ENCODE measurements at regions not wholly inside any gene's neighbourhood (a gene's known extent, or its start where the extent isn't known, plus 50 kb on each side); places are given as distances from the start of the nearest gene placed in this dataset.

DNA sequence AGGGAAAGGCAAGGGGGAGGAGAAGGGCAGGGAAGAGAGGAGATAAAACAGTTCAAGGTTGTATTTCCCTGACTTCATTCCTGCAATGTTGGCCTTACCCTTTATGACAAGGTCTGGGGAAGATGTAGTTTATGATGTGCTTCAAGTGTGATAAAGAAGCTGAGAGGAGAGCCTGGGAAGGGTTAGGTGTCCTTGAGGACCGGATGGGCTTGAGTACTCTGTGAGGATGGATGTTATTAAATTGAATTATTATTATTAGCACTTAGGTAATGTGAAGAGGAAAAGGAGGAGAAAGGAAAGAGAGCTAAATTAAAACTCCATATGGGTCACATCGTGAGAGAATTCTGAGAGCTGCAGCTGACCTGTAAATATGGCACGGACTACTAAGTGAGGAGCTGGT, 719.4 kb upstream of the CELF4 start:
- TF ChIP-seq SUZ12 (IDR thresholded peaks at IDR 0.05; ENCODE audit: extremely low read depth, insufficient read depth, insufficient read length), result no peak
- no peak for TF ChIP-seq YY1 (IDR thresholded peaks at IDR 0.05; ENCODE audit: insufficient read depth, insufficient read length)

Data from NT2/D1 (cell line).